H9 (cell line): ENCODE measurements at regions not wholly inside any gene's neighbourhood (a gene's known extent, or its start where the extent isn't known, plus 50 kb on each side); places are given as distances from the start of the nearest gene placed in this dataset.

Experiments used
- DNase-seq: peaks from one replicate; pipeline ENCODE4 v3.0.0-alpha.2; 2017
- H2AFZ ChIP-seq: one replicate; pipeline ENCODE4 v1.6.1; 2013; ENCODE audit warnings: mild to moderate bottlenecking, low read length, control low read depth, moderate library complexity
- H2AK5ac ChIP-seq: 2 replicates; pipeline ENCODE4 v1.6.1; 2013; ENCODE audit warnings: low read length, control low read depth, mixed read lengths; ENCODE audit not compliant: insufficient read length
- H2BK120ac ChIP-seq: one replicate; pipeline ENCODE4 v1.6.1; 2013; ENCODE audit warnings: low read depth, mild to moderate bottlenecking, low read length, control low read depth, inconsistent platforms; ENCODE audit not compliant: poor library complexity, severe bottlenecking
- H2BK12ac ChIP-seq: 2 replicates; pipeline ENCODE4 v1.6.1; 2013; ENCODE audit warnings: low read length, control low read depth, mixed read lengths, low read depth; ENCODE audit not compliant: insufficient read length
- H2BK15ac ChIP-seq: 2 replicates; pipeline ENCODE4 v1.6.1; 2013; ENCODE audit warnings: low read depth, low read length, control low read depth
- H2BK20ac ChIP-seq: one replicate; pipeline ENCODE4 v1.6.1; 2013; ENCODE audit warnings: low read depth, mild to moderate bottlenecking, low read length, control low read depth, inconsistent platforms; ENCODE audit not compliant: poor library complexity, severe bottlenecking
- H2BK5ac ChIP-seq: 2 replicates; pipeline ENCODE4 v1.6.1; 2013; ENCODE audit warnings: low read length, control low read depth, mixed read lengths; ENCODE audit not compliant: insufficient read length
- H3K14ac ChIP-seq: 2 replicates; pipeline ENCODE4 v1.6.1; 2013; ENCODE audit warnings: low read length, control low read depth; ENCODE audit not compliant: insufficient read depth
- H3K18ac ChIP-seq: 2 replicates; pipeline ENCODE4 v1.6.1; 2013; ENCODE audit warnings: low read depth, mild to moderate bottlenecking, mixed read lengths, low read length, control low read depth; ENCODE audit not compliant: insufficient read length
- H3K23ac ChIP-seq: 2 replicates; pipeline ENCODE4 v1.6.1; 2013; ENCODE audit warnings: low read length, control low read depth, mixed read lengths, low read depth; ENCODE audit not compliant: insufficient read length
- H3K23me2 ChIP-seq: 2 replicates; pipeline ENCODE4 v1.6.1; 2013; ENCODE audit warnings: low read depth, mild to moderate bottlenecking, mixed read lengths, low read length, control low read depth; ENCODE audit not compliant: insufficient read length, poor library complexity, severe bottlenecking
- H3K27ac ChIP-seq: 2 replicates; pipeline ENCODE4 v1.5.1; 2013; ENCODE audit warnings: low read length, control low read depth, mixed read lengths, low read depth; ENCODE audit not compliant: insufficient read length
- H3K27me3 ChIP-seq: 2 replicates; pipeline ENCODE4 v1.6.1; 2013; ENCODE audit warnings: low read length, control low read depth, inconsistent platforms; ENCODE audit not compliant: insufficient read depth
- H3K4ac ChIP-seq: 2 replicates; pipeline ENCODE4 v1.6.1; 2013; ENCODE audit warnings: low read depth, mild to moderate bottlenecking, control low read depth, inconsistent platforms, low read length, moderate library complexity
- H3K4me1 ChIP-seq: 2 replicates; pipeline ENCODE4 v1.6.1; 2013; ENCODE audit warnings: low read length, control low read depth, inconsistent platforms; ENCODE audit not compliant: insufficient read depth
- H3K4me2 ChIP-seq: 2 replicates; pipeline ENCODE4 v1.6.1; 2013; ENCODE audit warnings: low read length, control low read depth, mixed read lengths; ENCODE audit not compliant: insufficient read length, insufficient read depth
- H3K56ac ChIP-seq: 2 replicates; pipeline ENCODE4 v1.6.1; 2013; ENCODE audit warnings: low read depth, mild to moderate bottlenecking, mixed read lengths, low read length, control low read depth; ENCODE audit not compliant: insufficient read length
- H3K79me1 ChIP-seq: 2 replicates; pipeline ENCODE4 v1.6.1; 2013; ENCODE audit warnings: low read depth, mild to moderate bottlenecking, moderate library complexity, low read length, control low read depth, inconsistent platforms; ENCODE audit not compliant: insufficient read depth, poor library complexity, severe bottlenecking
- H3K79me2 ChIP-seq: 2 replicates; pipeline ENCODE4 v1.6.1; 2013; ENCODE audit warnings: low read length, control low read depth, inconsistent platforms; ENCODE audit not compliant: insufficient read depth
- H3K9ac ChIP-seq: 2 replicates; pipeline ENCODE4 v1.6.1; 2013; ENCODE audit warnings: low read length, control low read depth, mixed read lengths; ENCODE audit not compliant: insufficient read length; ENCODE audit errors: extremely low read depth
- H3K9me3 ChIP-seq: one replicate; pipeline ENCODE4 v1.6.1; 2013; ENCODE audit warnings: low read depth, low read length, inconsistent platforms; ENCODE audit not compliant: control insufficient read depth
- H3T11ph ChIP-seq: one replicate; pipeline ENCODE4 v1.6.1; 2013; ENCODE audit warnings: mild to moderate bottlenecking, low read length, control low read depth, inconsistent platforms
- H4K20me1 ChIP-seq: one replicate; pipeline ENCODE4 v1.6.1; 2013; ENCODE audit not compliant: control insufficient read depth, insufficient read length, insufficient read depth
- H4K5ac ChIP-seq: 2 replicates; pipeline ENCODE4 v1.6.1; 2013; ENCODE audit warnings: low read depth, mild to moderate bottlenecking, mixed read lengths, low read length, control low read depth; ENCODE audit not compliant: insufficient read length
- H4K8ac ChIP-seq: replicated peaks from 2 replicates; pipeline ENCODE4 v1.6.1; 2013; ENCODE audit warnings: low read length, control low read depth, mixed read lengths, low read depth; ENCODE audit not compliant: insufficient read length
- H4K91ac ChIP-seq: 2 replicates; pipeline ENCODE4 v1.6.1; 2013; ENCODE audit warnings: low read depth, mild to moderate bottlenecking, moderate library complexity, mixed read lengths, low read length, control low read depth; ENCODE audit not compliant: insufficient read length
- H3K27ac Mint-ChIP-seq, 3 experiments: 2 replicates in 2 of 3; 3 replicates in 1 of 3; pipeline ENCODE4 v1.8.0; 2020 to 2021; ENCODE audit warnings: mixed read lengths in 3 of 3, mild to moderate bottlenecking in 1 of 3, moderate library complexity in 1 of 3
- H3K27me3 Mint-ChIP-seq: 2 replicates; pipeline ENCODE4 v1.8.0; 2021; ENCODE audit warnings: low read depth, mild to moderate bottlenecking, moderate library complexity, mixed read lengths
- H3K36me3 Mint-ChIP-seq, 3 experiments: 2 replicates in 2 of 3; 3 replicates in 1 of 3; pipeline ENCODE4 v1.8.0; 2020 to 2021; ENCODE audit warnings: low read depth in 3 of 3, mixed read lengths in 3 of 3; ENCODE audit not compliant: insufficient read depth in 1 of 3
- H3K4me1 Mint-ChIP-seq, 2 experiments: 2 replicates each; pipeline ENCODE4 v1.8.0; 2020; ENCODE audit warnings: mixed read lengths in 2 of 2
- H3K4me3 Mint-ChIP-seq, 2 experiments: 2 replicates in 1 of 2; 3 replicates in 1 of 2; pipeline ENCODE4 v1.8.0; 2020 to 2021; ENCODE audit warnings: mild to moderate bottlenecking in 2 of 2, mixed read lengths in 2 of 2, moderate library complexity in 1 of 2
- H3K9me3 Mint-ChIP-seq, 2 experiments: 2 replicates in 1 of 2; 3 replicates in 1 of 2; pipeline ENCODE4 v1.8.0; 2020; ENCODE audit warnings: mild to moderate bottlenecking in 2 of 2, mixed read lengths in 2 of 2, moderate library complexity in 1 of 2
- CTCF ChIP-seq: fragments of 200-600 bp; sonication (generic); conservative IDR thresholded peaks from 3 replicates; pipeline ENCODE4 v1.8.0; 2021; ENCODE audit warnings: antibody characterized with exemption, mild to moderate bottlenecking
- WGBS: extraction: QIAGEN DNeasy Blood & Tissue Kit; methylation state at CpG from one replicate; pipeline ENCODE4 v1.1.7; 2013; ENCODE audit warnings: missing lambda C conversion rate, low lambda C conversion rate, mixed read lengths; ENCODE audit not compliant: insufficient read length; ENCODE audit errors: extremely low coverage; 5-methylcytosine and 5-hydroxymethylcytosine counted together

GRCh38 chr7:115631782-115632181, 398.8 kb downstream of the TFEC start:
- H3K9me3 Mint-ChIP-seq, result no peaks in the 10 kb centered on the region
- Histone ChIP-seq H2BK20ac (no peak overlapping the region), H2BK120ac (no peak overlapping the region), H3K23me2 (no peaks in the 10 kb centered on the region), H3K4me2 (no peak overlapping the region), H3K9ac (no peak overlapping the region), H2BK5ac (no peak overlapping the region), H3K9me3 (no peaks in the 10 kb centered on the region), H3K27me3 (no peaks in the 10 kb centered on the region), H2BK15ac (no peak overlapping the region), H3T11ph (no peak overlapping the region), H3K18ac (no peak overlapping the region), H3K23ac (no peak overlapping the region), H2AFZ (no peak overlapping the region), H4K20me1 (no peaks in the 10 kb centered on the region), H4K8ac (no peak overlapping the region), H3K27ac (no peak overlapping the region), H2BK12ac (no peak overlapping the region), H3K79me1 (no peaks in the 10 kb centered on the region), H4K91ac (no peak overlapping the region), H4K5ac (no peak overlapping the region), H3K14ac (no peak overlapping the region), H2AK5ac (no peak overlapping the region), H3K56ac (no peak overlapping the region), H3K79me2 (no peaks in the 10 kb centered on the region), H3K4me1 (no peaks in the 10 kb centered on the region), H3K4ac (no peak overlapping the region)
- DNase-seq, result no peak
- no peak overlapping the region for H3K4me3 Mint-ChIP-seq
- no peaks in the 10 kb centered on the region for H3K4me1 Mint-ChIP-seq
- TF ChIP-seq CTCF, result 0 out of 3 replicates have a peak, but pooled peaks have one; percentile 23
- H3K27ac Mint-ChIP-seq, result no peak overlapping the region
- no peaks in the 10 kb centered on the region; a peak in 1 of 7 replicates for H3K36me3 Mint-ChIP-seq
- H3K27me3 Mint-ChIP-seq, result no peaks in the 10 kb centered on the region
- WGBS, result no CpG with 5 or more reads among the region's 6 CpGs
